Left ventricle myocardium inferior (tissue), 1 donor: ENCODE measurements at regions not wholly inside any gene's neighbourhood (a gene's known extent, or its start where the extent isn't known, plus 50 kb on each side); places are given as distances from the start of the nearest gene placed in this dataset.
A peak's percentile ranks its signal among the peaks of the same experiment; 100 is the strongest.

Experiments used
- DNase-seq: peaks from one replicate; pipeline ENCODE4 v3.0.0-alpha.2; 2020
- H3K27ac ChIP-seq: fragments of 200-600 bp; replicated peaks from 2 replicates; pipeline ENCODE4 v1.8.0; 2021
- H3K27me3 ChIP-seq: fragments of 200-600 bp; 2 replicates; pipeline ENCODE4 v1.8.0; 2021; ENCODE audit warnings: low read depth
- H3K36me3 ChIP-seq: fragments of 200-600 bp; 2 replicates; pipeline ENCODE4 v1.8.0; 2021
- H3K4me1 ChIP-seq: fragments of 200-600 bp; 2 replicates; pipeline ENCODE4 v1.8.0; 2021
- H3K4me3 ChIP-seq: fragments of 200-600 bp; 2 replicates; pipeline ENCODE4 v1.8.0; 2021; ENCODE audit warnings: mild to moderate bottlenecking, moderate library complexity
- H3K9me3 ChIP-seq: fragments of 200-600 bp; replicated peaks from 2 replicates; pipeline ENCODE4 v1.8.0; 2021
- intact Hi-C: fragments of 100-400 bp; cut with micrococcal nuclease; formaldehyde crosslinking; loops from one replicate; pipeline ENCODE4 v1.11.0; 2022
- TF ChIP-seq, protein P1 (sequence below): fragments of 200-600 bp; IDR thresholded peaks from 2 replicates; pipeline ENCODE4 v1.8.0; 2021; ENCODE audit warnings: antibody characterized with exemption, mild to moderate bottlenecking, borderline replicate concordance
- donor health status: DM: no; HTN: yes; CAD: no; lungs with severe emphysema.

GRCh38 chr6:16964553-16965499 lies 137.0 kb upstream of the STMND1 start:
- Histone ChIP-seq H3K9me3 (no peaks in the 10 kb centered on the region), H3K4me3 (peak overlapping the region; percentile 12)
- DNase-seq, result peak; percentile 68

DNA sequence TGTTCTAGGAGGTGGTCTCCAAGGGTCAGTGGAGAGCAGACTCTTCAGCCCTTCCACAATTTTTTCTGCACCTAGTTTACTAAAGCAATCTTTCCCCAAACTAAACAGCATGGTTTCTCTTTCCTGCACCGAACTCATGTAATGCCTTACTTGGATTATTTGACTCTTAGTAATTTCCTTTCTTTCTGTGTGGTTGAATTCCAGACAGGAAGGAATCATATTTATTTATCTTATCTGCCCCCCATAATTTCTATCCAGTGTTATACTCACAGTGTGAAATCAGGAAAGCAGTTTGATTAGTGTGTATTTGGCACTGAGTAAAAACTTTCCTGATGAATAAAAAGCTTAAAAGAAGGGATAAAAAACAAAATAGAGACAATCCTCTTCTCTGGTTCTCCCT lies 140.3 kb upstream of the STMND1 start:
- TF ChIP-seq, protein P1, sequence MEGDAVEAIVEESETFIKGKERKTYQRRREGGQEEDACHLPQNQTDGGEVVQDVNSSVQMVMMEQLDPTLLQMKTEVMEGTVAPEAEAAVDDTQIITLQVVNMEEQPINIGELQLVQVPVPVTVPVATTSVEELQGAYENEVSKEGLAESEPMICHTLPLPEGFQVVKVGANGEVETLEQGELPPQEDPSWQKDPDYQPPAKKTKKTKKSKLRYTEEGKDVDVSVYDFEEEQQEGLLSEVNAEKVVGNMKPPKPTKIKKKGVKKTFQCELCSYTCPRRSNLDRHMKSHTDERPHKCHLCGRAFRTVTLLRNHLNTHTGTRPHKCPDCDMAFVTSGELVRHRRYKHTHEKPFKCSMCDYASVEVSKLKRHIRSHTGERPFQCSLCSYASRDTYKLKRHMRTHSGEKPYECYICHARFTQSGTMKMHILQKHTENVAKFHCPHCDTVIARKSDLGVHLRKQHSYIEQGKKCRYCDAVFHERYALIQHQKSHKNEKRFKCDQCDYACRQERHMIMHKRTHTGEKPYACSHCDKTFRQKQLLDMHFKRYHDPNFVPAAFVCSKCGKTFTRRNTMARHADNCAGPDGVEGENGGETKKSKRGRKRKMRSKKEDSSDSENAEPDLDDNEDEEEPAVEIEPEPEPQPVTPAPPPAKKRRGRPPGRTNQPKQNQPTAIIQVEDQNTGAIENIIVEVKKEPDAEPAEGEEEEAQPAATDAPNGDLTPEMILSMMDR, result no peak
- Histone ChIP-seq H3K4me3 (no peak overlapping the region), H3K4me1 (peaks cover 9% of the 10 kb centered on the region), H3K27ac (no peak overlapping the region), H3K27me3 (no peaks in the 10 kb centered on the region), H3K36me3 (no peaks in the 10 kb centered on the region), H3K9me3 (no peaks in the 10 kb centered on the region)
- no peak for DNase-seq
- intact Hi-C loops, result loop anchor here (10.0 kb wide), 1 partner anchor 197 kb away; the partner anchor contains the start of gene ATXN1

More at GRCh38 chr6:16964553-16965499, 137.0 kb upstream of the STMND1 start:
- Histone ChIP-seq H3K4me1 (peaks cover 9% of the 10 kb centered on the region), H3K27me3 (peaks cover 15% of the 10 kb centered on the region), H3K27ac (no peak overlapping the region), H3K36me3 (no peaks in the 10 kb centered on the region)
- intact Hi-C loops, result loop anchor here (10.0 kb wide), 1 partner anchor 200 kb away; the partner anchor contains the start of gene ATXN1
- TF ChIP-seq, protein P1, result peak; percentile 89

DNA sequence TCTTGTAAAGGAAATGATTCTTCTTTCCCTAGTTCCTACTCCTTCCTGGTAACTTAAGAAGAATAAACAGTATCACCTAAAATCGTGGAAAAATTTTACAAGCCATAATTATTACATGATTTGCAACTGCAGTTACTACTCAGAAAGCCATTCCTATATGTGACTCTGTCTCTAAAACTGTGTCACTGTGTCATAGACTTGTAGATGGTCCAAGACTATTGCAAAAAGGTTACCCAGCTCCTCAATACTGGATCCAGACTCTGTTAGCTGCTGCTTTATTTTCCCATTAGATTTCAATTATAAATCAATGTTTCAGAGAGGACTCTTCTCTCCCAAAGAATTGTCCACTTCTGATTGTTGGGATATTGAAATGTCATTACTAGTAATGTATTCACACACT lies 142.1 kb upstream of the STMND1 start:
- TF ChIP-seq, protein P1, result no peak
- no peaks in the 10 kb centered on the region for H3K36me3 ChIP-seq

DNA sequence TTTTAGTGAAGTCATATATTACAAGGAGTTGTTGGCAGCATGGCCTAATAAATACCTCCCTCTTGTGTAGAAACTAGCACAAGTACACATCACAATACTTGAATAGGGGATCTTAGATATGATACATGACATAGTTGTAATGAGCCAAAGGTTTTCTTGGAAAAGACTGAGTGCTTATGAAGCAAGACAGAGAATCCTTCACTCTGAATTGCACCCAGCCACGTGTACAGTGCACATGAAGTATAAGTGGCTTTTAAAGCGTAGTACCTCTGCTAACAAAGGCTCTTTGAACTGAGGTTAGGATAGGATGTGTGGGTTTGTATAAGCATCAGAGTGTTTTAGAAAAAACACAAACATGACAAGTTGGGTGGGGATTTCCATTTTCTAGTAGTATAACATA lies 145.5 kb upstream of the STMND1 start:
- peaks cover 9% of the 10 kb centered on the region for H3K27me3 ChIP-seq
- no peak overlapping the region for H3K4me3 ChIP-seq
- no peaks in the 10 kb centered on the region for H3K36me3 ChIP-seq
- intact Hi-C loops, result no loop called here
- TF ChIP-seq, protein P1, result no peak
- H3K27ac ChIP-seq, result no peak overlapping the region
- no peaks in the 10 kb centered on the region for H3K9me3 ChIP-seq
- no peaks in the 10 kb centered on the region for H3K4me1 ChIP-seq
- DNase-seq, result no peak

More for the DNA sequence above, 142.1 kb upstream of the STMND1 start:
- DNase-seq, result no peak
- no peaks in the 10 kb centered on the region for H3K27me3 ChIP-seq
- H3K9me3 ChIP-seq, result no peaks in the 10 kb centered on the region
- H3K4me3 ChIP-seq, result no peak overlapping the region
- intact Hi-C loops, result loop anchor here (10.0 kb wide), 1 partner anchor 195 kb away; the partner anchor contains the start of gene ATXN1
- H3K4me1 ChIP-seq, result peaks cover 6% of the 10 kb centered on the region
- no peak overlapping the region for H3K27ac ChIP-seq

- intact Hi-C loops, result no loop called here
- TF ChIP-seq, protein P1, result no peak
- DNase-seq, result no peak
- H3K27ac ChIP-seq, result no peak overlapping the region
- no peaks in the 10 kb centered on the region for H3K9me3 ChIP-seq
- peaks cover 9% of the 10 kb centered on the region for H3K27me3 ChIP-seq
- H3K4me1 ChIP-seq, result no peaks in the 10 kb centered on the region
- H3K36me3 ChIP-seq, result no peaks in the 10 kb centered on the region
- no peak overlapping the region for H3K4me3 ChIP-seq
Measured at GRCh38 chr6:16955899-16956298, 146.0 kb upstream of the STMND1 start.
